Breast epithelium (tissue), 4 donors: ENCODE measurements at regions not wholly inside any gene's neighbourhood (a gene's known extent, or its start where the extent isn't known, plus 50 kb on each side); places are given as distances from the start of the nearest gene placed in this dataset.

Source experiments
- DNase-seq, 2 donors: peaks; one replicate each; pipeline ENCODE4 v3.0.0-alpha.2; 2019; ENCODE audit warnings: low spot score in 2 of 2
- H3K27ac ChIP-seq, 2 donors: fragments of 200-600 bp; sonication (generic) in 1 of 2; one replicate each; pipeline ENCODE4 v1.5.1; 2016 to 2019; ENCODE audit warnings: mild to moderate bottlenecking in 1 of 2
- H3K27me3 ChIP-seq, 2 donors: fragments of 200-600 bp; sonication (generic) in 1 of 2; one replicate each; pipeline versions ENCODE4 v1.5.1 to v1.6.0; 2017 to 2019; ENCODE audit warnings: control low read depth in 1 of 2, mild to moderate bottlenecking in 1 of 2
- H3K36me3 ChIP-seq: fragments of 200-600 bp; one replicate; pipeline ENCODE4 v1.5.1; 2019
- H3K4me1 ChIP-seq, 2 donors: fragments of 200-600 bp; sonication (generic); one replicate each; pipeline ENCODE4 v1.5.1; 2016 to 2019; ENCODE audit warnings: control low read depth in 1 of 2
- H3K4me3 ChIP-seq, 3 donors: fragments of 200-600 bp; sonication (generic); 1 replicate in 2 of 3; 2 replicates in 1 of 3; pipeline ENCODE4 v1.5.1; 2016 to 2019; ENCODE audit warnings: mild to moderate bottlenecking in 3 of 3, moderate library complexity in 2 of 3
- H3K9me3 ChIP-seq, 2 donors: fragments of 200-600 bp; sonication (generic) in 1 of 2; one replicate each; pipeline ENCODE4 v1.5.1; 2016 to 2019; ENCODE audit warnings: control low read depth in 1 of 2
- POLR2A ChIP-seq: fragments of 450-650 bp; IDR thresholded peaks from one replicate; pipeline ENCODE4 v1.6.1; 2016; ENCODE audit warnings: antibody characterized with exemption, mild to moderate bottlenecking, moderate library complexity
- POLR2AphosphoS5 ChIP-seq, 3 donors: sonication (generic); formaldehyde crosslinking; IDR thresholded peaks; one replicate each; pipeline ENCODE4 v1.6.1; 2017; ENCODE audit warnings: antibody characterized with exemption in 3 of 3
- intact Hi-C: fragments of 100-400 bp; cut with DNase I; formaldehyde crosslinking; loops from one replicate; pipeline ENCODE4 v1.15.1; 2023; ENCODE audit warnings: low total_unique reads
- TF ChIP-seq, protein P1 (sequence below), 3 donors: fragments of 450-650 bp; IDR thresholded peaks; one replicate each; pipeline ENCODE4 v1.5.1; 2016 to 2017; ENCODE audit warnings: antibody characterized with exemption in 3 of 3, mild to moderate bottlenecking in 3 of 3, moderate library complexity in 3 of 3

DNA sequence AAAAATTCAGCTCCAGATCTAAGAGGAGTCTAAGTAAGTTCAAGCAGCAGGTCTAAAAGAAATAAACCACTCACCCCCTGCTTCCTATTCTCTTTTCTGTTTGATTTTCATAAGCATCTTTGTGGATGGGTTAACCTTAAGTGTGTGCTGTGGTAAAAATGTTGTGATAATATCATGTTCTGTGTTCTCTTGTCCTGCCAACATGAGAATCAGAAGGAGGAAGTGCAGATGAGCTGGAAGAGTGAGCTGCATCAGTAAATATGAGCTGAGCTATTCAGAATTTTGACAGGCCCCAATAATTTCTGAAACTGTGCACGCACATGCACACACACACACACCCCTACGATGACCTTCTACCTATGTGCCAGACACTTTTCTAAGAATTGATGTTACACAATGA is 186.5 kb upstream of the ANKRD55 start:
- Histone ChIP-seq H3K27me3 (no peaks in the 10 kb centered on the region), H3K9me3 (peaks cover 0 to 15% of the 10 kb centered on the region in 2 donors), H3K36me3 (no peaks in the 10 kb centered on the region), H3K27ac (no peak overlapping the region), H3K4me1 (no peaks in the 10 kb centered on the region), H3K4me3 (no peak overlapping the region)
- TF ChIP-seq, protein P1, sequence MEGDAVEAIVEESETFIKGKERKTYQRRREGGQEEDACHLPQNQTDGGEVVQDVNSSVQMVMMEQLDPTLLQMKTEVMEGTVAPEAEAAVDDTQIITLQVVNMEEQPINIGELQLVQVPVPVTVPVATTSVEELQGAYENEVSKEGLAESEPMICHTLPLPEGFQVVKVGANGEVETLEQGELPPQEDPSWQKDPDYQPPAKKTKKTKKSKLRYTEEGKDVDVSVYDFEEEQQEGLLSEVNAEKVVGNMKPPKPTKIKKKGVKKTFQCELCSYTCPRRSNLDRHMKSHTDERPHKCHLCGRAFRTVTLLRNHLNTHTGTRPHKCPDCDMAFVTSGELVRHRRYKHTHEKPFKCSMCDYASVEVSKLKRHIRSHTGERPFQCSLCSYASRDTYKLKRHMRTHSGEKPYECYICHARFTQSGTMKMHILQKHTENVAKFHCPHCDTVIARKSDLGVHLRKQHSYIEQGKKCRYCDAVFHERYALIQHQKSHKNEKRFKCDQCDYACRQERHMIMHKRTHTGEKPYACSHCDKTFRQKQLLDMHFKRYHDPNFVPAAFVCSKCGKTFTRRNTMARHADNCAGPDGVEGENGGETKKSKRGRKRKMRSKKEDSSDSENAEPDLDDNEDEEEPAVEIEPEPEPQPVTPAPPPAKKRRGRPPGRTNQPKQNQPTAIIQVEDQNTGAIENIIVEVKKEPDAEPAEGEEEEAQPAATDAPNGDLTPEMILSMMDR (IDR thresholded peaks at IDR 0.05): no peak
- TF ChIP-seq POLR2A (no peak), POLR2AphosphoS5 (IDR thresholded peaks at IDR 0.05) (no peak)
- no peak for DNase-seq
- intact Hi-C loops: no loop called here

DNA sequence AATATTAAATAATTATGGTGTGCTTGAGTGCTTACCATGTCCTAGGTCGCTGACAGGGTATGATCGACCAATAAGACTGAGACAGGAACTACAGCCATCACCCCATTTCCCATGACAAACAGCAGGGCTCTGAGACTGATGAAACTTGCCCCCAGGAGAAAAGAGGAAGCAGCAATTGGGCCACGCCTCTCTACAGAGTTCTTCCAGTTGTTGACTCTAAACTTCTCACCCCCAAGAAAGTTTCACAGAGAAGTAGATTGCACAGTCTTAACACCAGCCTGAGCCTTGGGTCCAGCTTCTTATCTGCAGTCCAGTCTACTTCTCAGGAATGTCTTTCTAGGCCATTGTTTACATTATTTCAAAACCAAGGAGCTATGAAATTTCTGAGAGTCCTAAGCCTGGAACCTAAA is 182.2 kb upstream of the ANKRD55 start:
- TF ChIP-seq POLR2AphosphoS5 (IDR thresholded peaks at IDR 0.05): no peak
- TF ChIP-seq POLR2A: no peak
- TF ChIP-seq, protein P1 (IDR thresholded peaks at IDR 0.05): no peak
- Histone ChIP-seq H3K36me3 (no peaks in the 10 kb centered on the region), H3K4me3 (no peak overlapping the region), H3K27me3 (no peaks in the 10 kb centered on the region), H3K27ac (peak overlapping the region in 1 of 2 donors; percentile 8), H3K9me3 (peaks cover 0 to 9% of the 10 kb centered on the region in 2 donors), H3K4me1 (no peaks in the 10 kb centered on the region)
- intact Hi-C loops: no loop called here
- no peak for DNase-seq

DNA sequence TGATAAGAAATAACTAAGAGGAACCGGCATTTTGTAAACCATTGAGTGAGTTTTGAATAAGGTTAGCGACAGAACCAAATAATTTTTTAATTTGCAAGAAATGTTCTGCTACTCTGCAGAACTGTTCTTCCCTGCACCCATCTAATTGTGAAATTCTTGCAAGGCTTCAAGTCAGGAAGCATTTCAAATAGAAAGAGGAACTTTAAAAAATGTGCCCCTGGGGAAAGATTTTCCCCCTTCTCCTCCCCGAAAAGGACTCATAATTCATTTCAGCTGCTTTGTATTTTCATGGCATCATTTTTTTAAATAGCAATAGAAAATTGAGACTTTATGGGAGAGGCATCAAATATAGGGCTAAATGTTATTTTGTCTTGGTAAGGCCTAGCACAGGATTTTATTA is 180.9 kb upstream of the ANKRD55 start:
- no peaks in the 10 kb centered on the region for H3K4me1 ChIP-seq
- intact Hi-C loops: no loop called here
- no peaks in the 10 kb centered on the region for H3K27me3 ChIP-seq
- no peak overlapping the region for H3K4me3 ChIP-seq
- H3K27ac ChIP-seq: no peak overlapping the region
- H3K36me3 ChIP-seq: no peaks in the 10 kb centered on the region
- TF ChIP-seq POLR2AphosphoS5 (IDR thresholded peaks at IDR 0.05): no peak
- no peak for TF ChIP-seq POLR2A
- TF ChIP-seq, protein P1 (IDR thresholded peaks at IDR 0.05): no peak
- H3K9me3 ChIP-seq: no peaks in the 10 kb centered on the region
- DNase-seq: no peak

DNA sequence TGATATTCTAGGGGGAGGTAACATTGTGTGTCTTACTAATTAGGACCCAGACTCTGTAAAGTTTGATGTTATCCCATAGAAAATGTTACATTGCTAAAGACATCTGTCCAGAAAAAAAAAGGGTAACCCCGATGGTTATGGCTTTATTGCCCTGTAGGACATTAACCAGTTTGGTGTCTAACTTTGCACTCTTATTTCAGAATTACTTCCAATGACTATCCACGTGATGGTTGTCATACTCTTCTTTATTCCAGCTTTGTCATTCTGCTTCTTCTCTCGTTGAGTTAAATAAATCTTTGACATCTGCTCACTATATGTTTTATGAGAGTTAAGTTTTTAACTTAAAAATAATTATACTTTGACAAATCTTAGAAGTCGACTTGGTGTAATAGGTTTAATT is 180.4 kb upstream of the ANKRD55 start:
- no peak overlapping the region for H3K27ac ChIP-seq
- no peaks in the 10 kb centered on the region for H3K36me3 ChIP-seq
- H3K9me3 ChIP-seq: no peaks in the 10 kb centered on the region
- H3K4me3 ChIP-seq: no peak overlapping the region
- H3K4me1 ChIP-seq: no peaks in the 10 kb centered on the region
- no peak for DNase-seq
- H3K27me3 ChIP-seq: no peaks in the 10 kb centered on the region
- intact Hi-C loops: no loop called here
- TF ChIP-seq, protein P1 (IDR thresholded peaks at IDR 0.05): no peak
- no peak for TF ChIP-seq POLR2A
- TF ChIP-seq POLR2AphosphoS5 (IDR thresholded peaks at IDR 0.05): no peak

DNA sequence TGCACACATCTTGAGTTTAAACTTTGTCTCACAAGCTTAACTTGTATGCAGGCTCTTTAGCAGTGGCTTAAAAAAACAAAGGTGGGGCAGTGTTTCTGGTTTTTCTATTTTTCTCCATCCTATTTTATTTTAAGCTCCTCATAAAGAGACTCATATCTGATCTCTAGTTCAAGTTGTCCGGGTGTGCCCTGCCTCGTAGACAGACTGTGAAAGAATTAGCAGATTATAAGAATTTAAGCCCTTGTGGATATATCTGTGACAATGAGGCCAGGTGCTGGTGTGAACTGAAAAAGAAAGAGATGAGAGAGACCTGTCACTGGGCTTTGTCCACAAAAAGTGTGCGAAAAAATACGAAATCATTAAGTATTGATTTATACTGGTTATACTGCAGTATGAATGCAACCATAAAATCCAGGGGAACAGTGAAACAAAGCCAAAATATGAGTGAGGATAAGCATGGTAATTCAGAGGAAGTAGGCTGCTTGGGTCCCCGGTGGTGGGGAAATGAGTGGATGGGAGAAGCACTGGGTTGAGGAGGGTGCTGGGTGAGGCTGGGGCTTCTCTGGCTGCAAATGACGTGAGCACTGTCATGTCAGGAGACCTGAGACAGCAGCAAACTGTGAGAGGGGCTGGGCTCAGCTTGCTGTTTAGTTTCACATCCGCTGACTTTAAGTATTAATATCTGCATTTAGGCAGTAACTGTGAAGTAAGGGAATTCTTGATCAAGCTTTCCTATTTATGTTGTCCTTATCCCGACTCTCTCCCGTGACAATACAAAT is 179.7 kb upstream of the ANKRD55 start:
- Histone ChIP-seq H3K27ac (no peak overlapping the region), H3K36me3 (no peaks in the 10 kb centered on the region), H3K9me3 (no peaks in the 10 kb centered on the region), H3K4me3 (no peak overlapping the region), H3K27me3 (no peaks in the 10 kb centered on the region), H3K4me1 (no peaks in the 10 kb centered on the region)
- DNase-seq: peak in 1 of 2 donors; percentile 28
- TF ChIP-seq POLR2A (no peak), POLR2AphosphoS5 (IDR thresholded peaks at IDR 0.05) (no peak)
- intact Hi-C loops: no loop called here
